Endothelial cell of umbilical vein (primary cell): ENCODE measurements at regions not wholly inside any gene's neighbourhood (a gene's known extent, or its start where the extent isn't known, plus 50 kb on each side); places are given as distances from the start of the nearest gene placed in this dataset.

Source experiments
- BruUV-seq: library from RNA; stranded (reverse); fragments of 400-500 nt; replicated peaks from 2 replicates; lab custom pipeline; 2021; lab: Mats Ljungman, UMichigan
- CTCF ChIA-PET: fragments of 300-600, 350-600 bp; sonication (Branson Sonifier 250); formaldehyde crosslinking; loops from one replicate; lab custom pipeline; 2021; ENCODE audit warnings: antibody characterized with exemption, inconsistent platforms; lab: Charles Lee
- POLR2A ChIA-PET: fragments of 300-600, 350-600 bp; sonication (Branson Sonifier 250); formaldehyde crosslinking; loops from one replicate; lab custom pipeline; 2021; ENCODE audit warnings: antibody characterized with exemption, inconsistent platforms; lab: Charles Lee
- DNase-seq: peaks from one replicate; pipeline ENCODE4 v3.0.0-alpha.2; 2011; ENCODE audit warnings: low read depth, low spot score
- FAIRE-seq: peaks from 2 replicates; lab custom pipeline; 2011; peaks lifted over from hg19 to GRCh38; lab: Jason Lieb, UNC
- H2AFZ ChIP-seq: 2 replicates; pipeline ENCODE4 v1.6.0; 2012; ENCODE audit warnings: low read depth, low read length, control low read depth, inconsistent platforms
- H3K27ac ChIP-seq: 2 replicates; pipeline ENCODE4 v1.5.1; 2011; ENCODE audit warnings: low read depth, mild to moderate bottlenecking, control low read depth, low read length, moderate library complexity; ENCODE audit not compliant: insufficient read depth
- H3K27me3 ChIP-seq, 2 experiments: 2 replicates each; pipeline versions ENCODE4 v1.6.0 to v1.6.1; 2011; ENCODE audit warnings: low read length in 2 of 2, mixed read lengths in 1 of 2; ENCODE audit not compliant: control insufficient read depth in 2 of 2, insufficient read depth in 2 of 2
- H3K36me3 ChIP-seq, 2 experiments: 2 replicates in 1 of 2; 3 replicates in 1 of 2; pipeline ENCODE4 v1.5.1; 2011; ENCODE audit warnings: low read length in 2 of 2, mild to moderate bottlenecking in 1 of 2, moderate library complexity in 1 of 2; ENCODE audit not compliant: control insufficient read depth in 2 of 2, insufficient read depth in 2 of 2; ENCODE audit errors: extremely low read depth in 1 of 2
- H3K4me1 ChIP-seq: 3 replicates; pipeline ENCODE4 v1.5.1; 2011; ENCODE audit warnings: mild to moderate bottlenecking, low read length; ENCODE audit not compliant: control insufficient read depth, insufficient read depth; ENCODE audit errors: extremely low read depth
- H3K4me2 ChIP-seq: 2 replicates; pipeline ENCODE4 v1.6.1; 2011; ENCODE audit warnings: low read length, control low read depth, mixed read lengths; ENCODE audit not compliant: insufficient read depth
- H3K4me3 ChIP-seq, 3 experiments: fragments of 200-600 bp in 1 of 3; sonication (generic), shearing (Covaris generic) in 1 of 3; replicated peaks in 1 of 3; 2 replicates each; pipeline ENCODE4 v1.5.1; 2011 to 2016; ENCODE audit warnings: control low read depth in 3 of 3, low read length in 3 of 3, mild to moderate bottlenecking in 2 of 3, inconsistent platforms in 1 of 3, low read depth in 1 of 3, moderate library complexity in 1 of 3; ENCODE audit not compliant: insufficient read depth in 1 of 3
- H3K79me2 ChIP-seq: 2 replicates; pipeline ENCODE4 v1.6.0; 2012; ENCODE audit warnings: low read length, inconsistent platforms; ENCODE audit not compliant: control insufficient read depth, insufficient read depth
- H3K9ac ChIP-seq: replicated peaks from 2 replicates; pipeline ENCODE3; 2011; ENCODE audit warnings: low read length, control low read depth; ENCODE audit not compliant: insufficient read depth; ENCODE audit errors: extremely low read depth
- H3K9me1 ChIP-seq: replicated peaks from 3 replicates; pipeline ENCODE4 v1.6.0; 2011; ENCODE audit warnings: mild to moderate bottlenecking, low read length; ENCODE audit not compliant: control insufficient read depth, insufficient read depth; ENCODE audit errors: extremely low read depth
- H3K9me3 ChIP-seq: replicated peaks from 2 replicates; pipeline ENCODE4 v1.5.1; 2012; ENCODE audit warnings: low read length, inconsistent platforms; ENCODE audit not compliant: control insufficient read depth, insufficient read depth
- H4K20me1 ChIP-seq: replicated peaks from 2 replicates; pipeline ENCODE3; 2011; ENCODE audit warnings: mild to moderate bottlenecking, low read length; ENCODE audit not compliant: control insufficient read depth, insufficient read depth; ENCODE audit errors: extremely low read depth
- CTCF ChIP-seq, 2 donors: IDR thresholded peaks; 1 replicate in 1 of 2; 2 replicates in 1 of 2; pipeline ENCODE4 v1.5.1; 2011; ENCODE audit warnings: low read length in 2 of 2, mild to moderate bottlenecking in 2 of 2, moderate library complexity in 2 of 2, control low read depth in 1 of 2, inconsistent platforms in 1 of 2, low read depth in 1 of 2; ENCODE audit not compliant: insufficient read depth in 1 of 2; ENCODE audit errors: extremely low read depth in 1 of 2
- EZH2 ChIP-seq: IDR thresholded peaks from 2 replicates; pipeline ENCODE4 v1.6.1; 2012; ENCODE audit warnings: borderline replicate concordance, low read depth, mild to moderate bottlenecking, moderate library complexity, low read length, inconsistent platforms; ENCODE audit not compliant: severe bottlenecking
- FOS ChIP-seq: IDR thresholded peaks from 2 replicates; pipeline ENCODE4 v1.6.1; 2011; ENCODE audit warnings: mild to moderate bottlenecking, low read length, moderate library complexity, borderline replicate concordance; ENCODE audit not compliant: insufficient read depth
- GATA2 ChIP-seq: IDR thresholded peaks from 2 replicates; pipeline ENCODE4 v1.7.0; 2011; ENCODE audit warnings: low read depth, mild to moderate bottlenecking, moderate library complexity, mixed read lengths, low read length; ENCODE audit not compliant: insufficient read length, insufficient read depth
- JUN ChIP-seq: IDR thresholded peaks from 2 replicates; pipeline ENCODE4 v1.6.1; 2011; ENCODE audit warnings: borderline replicate concordance, low read depth; ENCODE audit not compliant: insufficient read length, insufficient read depth
- MAX ChIP-seq: IDR thresholded peaks from 2 replicates; pipeline ENCODE4 v1.6.1; 2011; ENCODE audit not compliant: insufficient read depth, insufficient read length
- MYC ChIP-seq: IDR thresholded peaks from one replicate; pipeline ENCODE4 v1.6.1; 2011; ENCODE audit warnings: mild to moderate bottlenecking, low read depth, low read length
- POLR2A ChIP-seq: IDR thresholded peaks from 2 replicates; pipeline ENCODE4 v1.6.1; 2012; ENCODE audit warnings: low read depth, mild to moderate bottlenecking, control low read depth, low read length
- POLR2AphosphoS5 ChIP-seq: IDR thresholded peaks from 2 replicates; pipeline ENCODE4 v1.6.1; 2012; ENCODE audit warnings: low read depth, mild to moderate bottlenecking, control low read depth, low read length, moderate library complexity; ENCODE audit not compliant: insufficient read depth
- dilution Hi-C: fragments of 300-500 bp; cut with MboI; formaldehyde crosslinking; loops from one replicate; pipeline ENCODE4 v1.15.0; 2019; ENCODE audit warnings: low sequenced_read_pairs; ENCODE audit not compliant: extremely low pct_ligation_motif_present
- intact Hi-C: fragments of 100-400 bp; cut with micrococcal nuclease; formaldehyde crosslinking; loops from one replicate; pipeline ENCODE4 v1.10.0; 2022

- Histone ChIP-seq H3K4me3 (no peak overlapping the region), H3K4me2 (no peak overlapping the region), H2AFZ (no peak overlapping the region), H4K20me1 (no peaks in the 10 kb centered on the region), H3K27me3 (no peaks in the 10 kb centered on the region), H3K27ac (no peak overlapping the region), H3K36me3 (no peaks in the 10 kb centered on the region), H3K9me3 (peaks cover 5% of the 10 kb centered on the region), H3K9me1 (no peaks in the 10 kb centered on the region), H3K9ac (no peak overlapping the region), H3K79me2 (no peaks in the 10 kb centered on the region), H3K4me1 (no peaks in the 10 kb centered on the region)
- dilution Hi-C loops: no loop called here
- no peak for DNase-seq
- TF ChIP-seq CTCF (IDR thresholded peaks at IDR 0.05; ENCODE audit: extremely low read depth in 1 of 2, insufficient read depth in 1 of 2, low read depth in 1 of 2, low read length in 2 of 2) (no peak), MYC (no peak), JUN (no peak), POLR2A (no peak), GATA2 (no peak), EZH2 (no peak), POLR2AphosphoS5 (no peak), FOS (no peak), MAX (no peak)
- ChIA-PET CTCF (no interaction called here), POLR2A (no interaction called here)
- BruUV-seq: no TSS peak
- FAIRE-seq: no peak
- intact Hi-C loops: no loop called here
These were observed 62.5 kb upstream of the TMEM132D start for GRCh38 chr12:129966146-129966995.
